IMR-90 (cell line): ENCODE measurements at regions not wholly inside any gene's neighbourhood (a gene's known extent, or its start where the extent isn't known, plus 50 kb on each side); places are given as distances from the start of the nearest gene placed in this dataset.

ENCODE experiments used
- CEBPB ChIP-seq: IDR thresholded peaks from 2 replicates; pipeline ENCODE4 v1.6.1; 2012; ENCODE audit warnings: low read depth, low read length, improper control_type of control experiment
- CHD1 ChIP-seq: IDR thresholded peaks from 2 replicates; pipeline ENCODE4 v1.6.1; 2012; ENCODE audit warnings: low read depth, low read length, improper control_type of control experiment
- FOS ChIP-seq: fragments of 150-350 bp; IDR thresholded peaks from 2 replicates; pipeline ENCODE4 v1.6.1; 2016; ENCODE audit warnings: low read depth, low read length
- MAFK ChIP-seq: IDR thresholded peaks from 2 replicates; pipeline ENCODE4 v1.6.1; 2012; ENCODE audit warnings: low read depth, low read length, improper control_type of control experiment
- MXI1 ChIP-seq: IDR thresholded peaks from 2 replicates; pipeline ENCODE4 v1.6.1; 2012; ENCODE audit warnings: low read depth, mild to moderate bottlenecking, low read length, moderate library complexity, borderline replicate concordance
- POLR2A ChIP-seq: IDR thresholded peaks from 2 replicates; pipeline ENCODE4 v1.6.1; 2012; ENCODE audit warnings: mild to moderate bottlenecking, low read depth, low read length
- RAD21 ChIP-seq: IDR thresholded peaks from 2 replicates; pipeline ENCODE4 v1.6.1; 2012; ENCODE audit warnings: low read length, improper control_type of control experiment
- RCOR1 ChIP-seq: IDR thresholded peaks from 2 replicates; pipeline ENCODE4 v1.6.1; 2012; ENCODE audit warnings: mild to moderate bottlenecking, low read length, improper control_type of control experiment; ENCODE audit not compliant: insufficient replicate concordance
- RFX5 ChIP-seq: IDR thresholded peaks from 2 replicates; pipeline ENCODE4 v1.8.0; 2012; ENCODE audit warnings: low read depth, mild to moderate bottlenecking, low read length, moderate library complexity
- SMC3 ChIP-seq: fragments of 150-350 bp; IDR thresholded peaks from 2 replicates; pipeline ENCODE4 v1.6.1; 2016; ENCODE audit warnings: low read depth, mild to moderate bottlenecking, antibody characterized with exemption, low read length, moderate library complexity
- TF ChIP-seq, protein P1 (sequence below): conservative IDR thresholded peaks from 2 replicates; pipeline ENCODE4 v1.5.1; 2012; ENCODE audit warnings: mild to moderate bottlenecking, low read depth, low read length, improper control_type of control experiment
- TF ChIP-seq, protein P2 (sequence below): fragments of 150-350 bp; IDR thresholded peaks from 2 replicates; pipeline ENCODE4 v1.6.1; 2017; ENCODE audit warnings: mild to moderate bottlenecking, antibody characterized with exemption, low read length, low read depth
- TF ChIP-seq, protein P3 (sequence below): fragments of 150-350 bp; IDR thresholded peaks from 2 replicates; pipeline ENCODE4 v1.6.1; 2016; ENCODE audit warnings: low read depth, mild to moderate bottlenecking, low read length, moderate library complexity, borderline replicate concordance

DNA sequence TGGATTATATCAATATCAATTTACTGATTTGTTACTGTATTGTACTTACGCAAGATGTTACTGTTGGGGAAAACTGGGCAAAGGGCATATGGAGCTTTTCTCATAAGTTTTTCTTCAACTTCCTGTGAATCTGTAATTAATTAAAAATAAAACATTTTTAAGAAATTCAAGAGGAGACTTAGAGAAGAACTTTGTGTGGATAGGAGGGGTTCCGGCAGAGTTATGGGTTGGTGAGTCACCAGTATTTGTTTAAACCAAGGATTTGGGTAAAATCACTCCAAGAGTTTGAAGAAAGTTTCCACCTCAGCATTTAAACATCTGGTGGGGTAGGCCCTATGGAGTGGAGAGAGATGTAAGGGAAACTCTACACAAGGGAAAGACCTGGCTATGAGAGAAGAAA, 379.6 kb downstream of the TSHZ3 start:
- TF ChIP-seq RAD21 (no peak), CEBPB (no peak), POLR2A (no peak), RFX5 (no peak), RCOR1 (no peak), CHD1 (no peak), MXI1 (no peak), FOS (no peak), SMC3 (no peak), MAFK (no peak)
- TF ChIP-seq, protein P1, sequence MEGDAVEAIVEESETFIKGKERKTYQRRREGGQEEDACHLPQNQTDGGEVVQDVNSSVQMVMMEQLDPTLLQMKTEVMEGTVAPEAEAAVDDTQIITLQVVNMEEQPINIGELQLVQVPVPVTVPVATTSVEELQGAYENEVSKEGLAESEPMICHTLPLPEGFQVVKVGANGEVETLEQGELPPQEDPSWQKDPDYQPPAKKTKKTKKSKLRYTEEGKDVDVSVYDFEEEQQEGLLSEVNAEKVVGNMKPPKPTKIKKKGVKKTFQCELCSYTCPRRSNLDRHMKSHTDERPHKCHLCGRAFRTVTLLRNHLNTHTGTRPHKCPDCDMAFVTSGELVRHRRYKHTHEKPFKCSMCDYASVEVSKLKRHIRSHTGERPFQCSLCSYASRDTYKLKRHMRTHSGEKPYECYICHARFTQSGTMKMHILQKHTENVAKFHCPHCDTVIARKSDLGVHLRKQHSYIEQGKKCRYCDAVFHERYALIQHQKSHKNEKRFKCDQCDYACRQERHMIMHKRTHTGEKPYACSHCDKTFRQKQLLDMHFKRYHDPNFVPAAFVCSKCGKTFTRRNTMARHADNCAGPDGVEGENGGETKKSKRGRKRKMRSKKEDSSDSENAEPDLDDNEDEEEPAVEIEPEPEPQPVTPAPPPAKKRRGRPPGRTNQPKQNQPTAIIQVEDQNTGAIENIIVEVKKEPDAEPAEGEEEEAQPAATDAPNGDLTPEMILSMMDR: no peak
- TF ChIP-seq, protein P2, sequence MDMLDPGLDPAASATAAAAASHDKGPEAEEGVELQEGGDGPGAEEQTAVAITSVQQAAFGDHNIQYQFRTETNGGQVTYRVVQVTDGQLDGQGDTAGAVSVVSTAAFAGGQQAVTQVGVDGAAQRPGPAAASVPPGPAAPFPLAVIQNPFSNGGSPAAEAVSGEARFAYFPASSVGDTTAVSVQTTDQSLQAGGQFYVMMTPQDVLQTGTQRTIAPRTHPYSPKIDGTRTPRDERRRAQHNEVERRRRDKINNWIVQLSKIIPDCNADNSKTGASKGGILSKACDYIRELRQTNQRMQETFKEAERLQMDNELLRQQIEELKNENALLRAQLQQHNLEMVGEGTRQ: no peak
- TF ChIP-seq, protein P3, sequence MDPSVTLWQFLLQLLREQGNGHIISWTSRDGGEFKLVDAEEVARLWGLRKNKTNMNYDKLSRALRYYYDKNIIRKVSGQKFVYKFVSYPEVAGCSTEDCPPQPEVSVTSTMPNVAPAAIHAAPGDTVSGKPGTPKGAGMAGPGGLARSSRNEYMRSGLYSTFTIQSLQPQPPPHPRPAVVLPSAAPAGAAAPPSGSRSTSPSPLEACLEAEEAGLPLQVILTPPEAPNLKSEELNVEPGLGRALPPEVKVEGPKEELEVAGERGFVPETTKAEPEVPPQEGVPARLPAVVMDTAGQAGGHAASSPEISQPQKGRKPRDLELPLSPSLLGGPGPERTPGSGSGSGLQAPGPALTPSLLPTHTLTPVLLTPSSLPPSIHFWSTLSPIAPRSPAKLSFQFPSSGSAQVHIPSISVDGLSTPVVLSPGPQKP: no peak
